CD4-positive, alpha-beta T cell (primary cell): ENCODE measurements at regions not wholly inside any gene's neighbourhood (a gene's known extent, or its start where the extent isn't known, plus 50 kb on each side); places are given as distances from the start of the nearest gene placed in this dataset.

ENCODE experiments used
- ATAC-seq: fragments of 200-7000 bp; cut with Tn5 transposase; one replicate; pipeline ENCODE4 v1.10.0; 2022; ENCODE audit warnings: mild to moderate bottlenecking; ENCODE audit not compliant: poor library complexity
- CTCF ChIA-PET: fragments of 350-600 bp; sonication (Branson Sonifier 250); formaldehyde crosslinking; loops from one replicate; lab custom pipeline; 2021; ENCODE audit warnings: antibody characterized with exemption, inconsistent platforms; lab: Charles Lee
- POLR2A ChIA-PET: fragments of 350-600 bp; sonication (Branson Sonifier 250); formaldehyde crosslinking; loops from one replicate; lab custom pipeline; 2021; ENCODE audit warnings: antibody characterized with exemption, inconsistent platforms; lab: Charles Lee
- DNase-seq, 14 experiments: peaks; one replicate each; pipeline ENCODE4 v3.0.0-alpha.2; 2013 to 2020; ENCODE audit warnings: mixed read lengths in 2 of 14
- H3K27ac ChIP-seq, 2 donors: one replicate each; pipeline versions ENCODE4 v1.5.1 to v1.7.0; 2013; ENCODE audit warnings: low read length in 2 of 2, low read depth in 1 of 2, mild to moderate bottlenecking in 1 of 2
- H3K27me3 ChIP-seq, 2 experiments: 1 replicate in 1 of 2; 2 replicates in 1 of 2; pipeline versions ENCODE4 v1.6.1 to v1.7.0; 2013; ENCODE audit warnings: low read length in 2 of 2, control low read depth in 1 of 2, mild to moderate bottlenecking in 1 of 2, moderate library complexity in 1 of 2; ENCODE audit not compliant: insufficient read depth in 2 of 2, control insufficient read depth in 1 of 2
- H3K36me3 ChIP-seq: one replicate; pipeline ENCODE4 v1.6.1; 2013; ENCODE audit warnings: low read length, control low read depth; ENCODE audit not compliant: insufficient read depth
- H3K4me1 ChIP-seq: one replicate; pipeline ENCODE4 v1.6.1; 2013; ENCODE audit warnings: low read length, control low read depth; ENCODE audit not compliant: insufficient read depth
- H3K4me3 ChIP-seq: one replicate; pipeline ENCODE4 v1.5.1; 2013; ENCODE audit warnings: mild to moderate bottlenecking, low read length, moderate library complexity
- H3K9me3 ChIP-seq, 2 experiments: 1 replicate in 1 of 2; 2 replicates in 1 of 2; pipeline versions ENCODE4 v1.6.1 to v1.7.0; 2013; ENCODE audit warnings: low read length in 2 of 2, mild to moderate bottlenecking in 2 of 2, control low read depth in 1 of 2, moderate library complexity in 1 of 2; ENCODE audit not compliant: control insufficient read depth in 1 of 2, insufficient read depth in 1 of 2
- H3K27ac Mint-ChIP-seq: one replicate; pipeline ENCODE4 v1.8.0; 2020; ENCODE audit warnings: mixed read lengths
- H3K27me3 Mint-ChIP-seq: one replicate; pipeline ENCODE4 v1.8.0; 2021; ENCODE audit warnings: mixed read lengths
- H3K36me3 Mint-ChIP-seq: one replicate; pipeline ENCODE4 v1.8.0; 2021; ENCODE audit warnings: low read depth, mixed read lengths
- H3K4me1 Mint-ChIP-seq: one replicate; pipeline ENCODE4 v1.8.0; 2021; ENCODE audit warnings: low read depth, mixed read lengths
- H3K4me3 Mint-ChIP-seq: one replicate; pipeline ENCODE4 v1.8.0; 2020; ENCODE audit warnings: mild to moderate bottlenecking, mixed read lengths
- H3K9me3 Mint-ChIP-seq: one replicate; pipeline ENCODE4 v1.8.0; 2020; ENCODE audit warnings: mixed read lengths
- CTCF ChIP-seq: fragments of 200-600 bp; IDR thresholded peaks from one replicate; pipeline ENCODE4 v1.8.0; 2022; ENCODE audit warnings: antibody characterized with exemption, mild to moderate bottlenecking
- intact Hi-C, 2 experiments: fragments of 100-400 bp; cut with DNase I in 1 of 2; cut with micrococcal nuclease in 1 of 2; formaldehyde crosslinking; loops; one replicate each; pipeline versions ENCODE4 v1.15.1 to v1.9.0; 2023 to 2025; cut with DNase I, micrococcal nuclease

GRCh38 chr10:11387551-11388222, 223.8 kb downstream of the USP6NL start:
- Histone ChIP-seq H3K27ac (no peak overlapping the region), H3K27me3 (no peaks in the 10 kb centered on the region), H3K36me3 (no peaks in the 10 kb centered on the region), H3K9me3 (peaks cover 0 to 1% of the 10 kb centered on the region in 2 experiments), H3K4me3 (no peak overlapping the region), H3K4me1 (no peaks in the 10 kb centered on the region)
- Mint-ChIP-seq H3K4me3 (no peak overlapping the region), H3K36me3 (no peaks in the 10 kb centered on the region), H3K4me1 (peaks cover 1% of the 10 kb centered on the region), H3K27ac (no peak overlapping the region), H3K9me3 (no peaks in the 10 kb centered on the region), H3K27me3 (no peaks in the 10 kb centered on the region)
- intact Hi-C loops, result no loop called here
- ChIA-PET POLR2A (no interaction called here), CTCF (no interaction called here)
- no peak for TF ChIP-seq CTCF
- DNase-seq, result no peak
- ATAC-seq, result no peak

- CTCF ChIA-PET, result no interaction called here
- no peak for TF ChIP-seq CTCF
- POLR2A ChIA-PET, result no interaction called here
- DNase-seq (no peak), ATAC-seq (no peak)
- H3K27ac ChIP-seq, result no peak overlapping the region
- Mint-ChIP-seq H3K27ac (no peak overlapping the region), H3K9me3 (no peaks in the 10 kb centered on the region), H3K4me3 (no peak overlapping the region), H3K4me1 (no peaks in the 10 kb centered on the region), H3K36me3 (no peaks in the 10 kb centered on the region), H3K27me3 (no peaks in the 10 kb centered on the region)
- intact Hi-C loops, result no loop called here
- no peaks in the 10 kb centered on the region for H3K4me1 ChIP-seq
- H3K4me3 ChIP-seq, result no peak overlapping the region
- H3K9me3 ChIP-seq, result no peaks in the 10 kb centered on the region
- H3K36me3 ChIP-seq, result no peaks in the 10 kb centered on the region
- H3K27me3 ChIP-seq, result no peaks in the 10 kb centered on the region
These were observed 224.4 kb downstream of the USP6NL start for GRCh38 chr10:11387044-11387443.
